HCT116 (cell line): ENCODE measurements at regions not wholly inside any gene's neighbourhood (a gene's known extent, or its start where the extent isn't known, plus 50 kb on each side); places are given as distances from the start of the nearest gene placed in this dataset.
A peak's percentile ranks its signal among the peaks of the same experiment; 100 is the strongest.
"Not testable (repeated sequence)": the region's sequence is repeated elsewhere in the genome, so short reads cannot be mapped to it uniquely, and the experiment has no call there.

Experiments used
- ATAC-seq: fragments of 200-7000 bp; cut with Tn5 transposase; 2 replicates; pipeline ENCODE4 v1.9.1; 2020; ENCODE audit warnings: mild to moderate bottlenecking, moderate library complexity
- BruUV-seq: library from RNA; stranded (reverse); fragments of 400-500 nt; replicated peaks from 2 replicates; lab custom pipeline; 2021; lab: Mats Ljungman, UMichigan
- CTCF ChIA-PET: fragments of 300-600 bp; sonication (Branson Sonifier 250); formaldehyde crosslinking; loops from one replicate; lab custom pipeline; 2021; ENCODE audit warnings: antibody characterized with exemption; lab: Charles Lee
- POLR2A ChIA-PET: fragments of 300-600, 350-600 bp; sonication (Branson Sonifier 250); formaldehyde crosslinking; loops from one replicate; lab custom pipeline; 2021; ENCODE audit warnings: antibody characterized with exemption; lab: Charles Lee
- RAD21 ChIA-PET, 2 experiments: fragments of 300-600 bp; sonication (Branson Sonifier 250); formaldehyde crosslinking; loops; one replicate each; lab custom pipeline; 2023; ENCODE audit warnings: low total read pairs in 2 of 2; ENCODE audit not compliant: uncharacterized antibody in 2 of 2, unreplicated experiment in 2 of 2, low non-redundant PET in 1 of 2; lab: Charles Lee
- DNase-seq: peaks from one replicate; pipeline ENCODE4 v3.0.0-alpha.2; 2010; ENCODE audit warnings: low read depth, low spot score
- H2AFZ ChIP-seq: fragments of 200-600 bp; shearing (Covaris generic), sonication (generic); 2 replicates; pipeline ENCODE4 v1.6.1; 2017; ENCODE audit warnings: low read depth, mixed run types, mixed read lengths, antibody characterized with exemption, low read length; ENCODE audit not compliant: poor library complexity, severe bottlenecking
- H3K27ac ChIP-seq: 2 replicates; pipeline ENCODE4 v1.5.1; 2012; ENCODE audit warnings: low read depth, low read length
- H3K27me3 ChIP-seq: fragments of 200-600 bp; sonication (generic); 2 replicates; pipeline ENCODE4 v1.6.1; 2016; ENCODE audit warnings: mixed run types, low read length, mixed read lengths; ENCODE audit not compliant: insufficient read depth
- H3K36me3 ChIP-seq, 2 experiments: fragments of 200-500 bp in 1 of 2; fragments of 200-600 bp in 1 of 2; sonication (Bioruptor generic) in 1 of 2; sonication (generic) in 1 of 2; 2 replicates each; pipeline versions ENCODE4 v1.5.1 to v1.6.1; 2014 to 2016; ENCODE audit warnings: low read length in 2 of 2, inconsistent platforms in 1 of 2, mixed read lengths in 1 of 2, mixed run types in 1 of 2; ENCODE audit not compliant: insufficient read depth in 2 of 2, control insufficient read depth in 1 of 2
- H3K4me1 ChIP-seq, 2 experiments: fragments of 200-600 bp in 1 of 2; sonication (generic) in 1 of 2; 2 replicates each; pipeline versions ENCODE4 v1.5.1 to v1.6.1; 2012 to 2017; ENCODE audit warnings: low read length in 2 of 2, inconsistent platforms in 1 of 2, mild to moderate bottlenecking in 1 of 2, mixed read lengths in 1 of 2, mixed run types in 1 of 2, moderate library complexity in 1 of 2; ENCODE audit not compliant: insufficient read depth in 2 of 2, control insufficient read depth in 1 of 2
- H3K4me2 ChIP-seq: fragments of 200-600 bp; sonication (generic); 2 replicates; pipeline ENCODE4 v1.6.1; 2017; ENCODE audit warnings: mixed run types, low read length, mixed read lengths
- H3K4me3 ChIP-seq, 2 experiments: fragments of 200-600 bp in 1 of 2; sonication (generic) in 1 of 2; replicated peaks in 1 of 2; 2 replicates each; pipeline ENCODE4 v1.5.1; 2011 to 2016; ENCODE audit warnings: low read length in 2 of 2, control low read depth in 1 of 2, low read depth in 1 of 2, mild to moderate bottlenecking in 1 of 2, mixed read lengths in 1 of 2, mixed run types in 1 of 2
- H3K79me2 ChIP-seq: fragments of 200-600 bp; sonication (generic); 2 replicates; pipeline ENCODE4 v1.6.1; 2017; ENCODE audit warnings: mild to moderate bottlenecking, mixed run types, low read length, moderate library complexity, mixed read lengths; ENCODE audit not compliant: insufficient read depth
- H3K9ac ChIP-seq: fragments of 200-600 bp; sonication (generic); 2 replicates; pipeline ENCODE4 v1.6.1; 2016; ENCODE audit warnings: low read length, mixed read lengths
- H3K9me2 ChIP-seq: fragments of 200-600 bp; sonication (generic), shearing (Covaris generic); 2 replicates; pipeline ENCODE4 v1.6.1; 2017; ENCODE audit warnings: mixed run types, mild to moderate bottlenecking, moderate library complexity; ENCODE audit not compliant: insufficient read depth
- H3K9me3 ChIP-seq, 2 experiments: fragments of 200-500 bp in 1 of 2; fragments of 200-600 bp in 1 of 2; sonication (Bioruptor generic) in 1 of 2; sonication (generic) in 1 of 2; 2 replicates each; pipeline ENCODE4 v1.6.1; 2014 to 2017; ENCODE audit warnings: low read length in 2 of 2, mixed read lengths in 2 of 2, inconsistent platforms in 1 of 2, low read depth in 1 of 2, mild to moderate bottlenecking in 1 of 2, mixed run types in 1 of 2, moderate library complexity in 1 of 2; ENCODE audit not compliant: control insufficient read depth in 1 of 2, insufficient read depth in 1 of 2
- H4K20me1 ChIP-seq: fragments of 200-600 bp; sonication (generic), shearing (Covaris generic); 2 replicates; pipeline ENCODE4 v1.6.1; 2017; ENCODE audit warnings: mixed run types, mild to moderate bottlenecking, moderate library complexity; ENCODE audit not compliant: insufficient read depth
- intact Hi-C: fragments of 100-400 bp; cut with micrococcal nuclease; formaldehyde crosslinking; loops from 2 replicates; pipeline ENCODE4 v1.10.0; 2022
- TF ChIP-seq, protein P1 (sequence below), 3 experiments: fragments of 200-600 bp in 1 of 3; sonication (generic) in 1 of 3; IDR thresholded peaks in 2 of 3; conservative IDR thresholded peaks in 1 of 3; 2 replicates each; pipeline ENCODE4 v1.5.1; 2012 to 2017; ENCODE audit warnings: low read depth in 2 of 3, low read length in 2 of 3, antibody characterized with exemption in 1 of 3, borderline replicate concordance in 1 of 3, control low read depth in 1 of 3, mild to moderate bottlenecking in 1 of 3, mixed read lengths in 1 of 3, mixed run types in 1 of 3, moderate library complexity in 1 of 3; ENCODE audit not compliant: insufficient read depth in 1 of 3

DNA sequence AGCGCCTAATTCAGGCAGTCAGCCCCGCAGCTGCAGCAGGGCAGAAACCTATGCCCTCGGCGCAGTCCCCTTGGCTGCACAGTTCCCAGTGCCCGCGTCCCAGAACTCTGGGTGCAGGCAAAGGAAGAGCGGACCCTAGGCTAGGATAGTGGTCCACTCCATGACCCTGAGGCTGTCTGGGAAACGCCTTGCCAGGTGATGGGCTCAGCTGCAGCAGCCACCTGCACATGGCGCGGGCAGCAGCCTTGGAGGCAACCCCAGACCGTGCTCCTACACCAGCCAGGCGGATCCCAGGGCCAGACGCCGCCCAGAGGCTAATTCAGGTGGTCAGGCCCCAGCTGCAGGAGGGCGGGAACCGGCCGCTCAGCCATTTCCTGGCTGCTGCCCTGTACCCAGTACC is 83.0 kb downstream of the POTEC start:
- H3K4me3 ChIP-seq, H3K79me2 ChIP-seq, H3K27ac ChIP-seq, H2AFZ ChIP-seq, H3K27me3 ChIP-seq, H3K9ac ChIP-seq, BruUV-seq, H3K4me1 ChIP-seq, ATAC-seq, CTCF ChIA-PET, H3K9me3 ChIP-seq, intact Hi-C loops, H3K9me2 ChIP-seq, H4K20me1 ChIP-seq, H3K4me2 ChIP-seq, POLR2A ChIA-PET, DNase-seq, H3K36me3 ChIP-seq, RAD21 ChIA-PET: not testable (repeated sequence)

DNA sequence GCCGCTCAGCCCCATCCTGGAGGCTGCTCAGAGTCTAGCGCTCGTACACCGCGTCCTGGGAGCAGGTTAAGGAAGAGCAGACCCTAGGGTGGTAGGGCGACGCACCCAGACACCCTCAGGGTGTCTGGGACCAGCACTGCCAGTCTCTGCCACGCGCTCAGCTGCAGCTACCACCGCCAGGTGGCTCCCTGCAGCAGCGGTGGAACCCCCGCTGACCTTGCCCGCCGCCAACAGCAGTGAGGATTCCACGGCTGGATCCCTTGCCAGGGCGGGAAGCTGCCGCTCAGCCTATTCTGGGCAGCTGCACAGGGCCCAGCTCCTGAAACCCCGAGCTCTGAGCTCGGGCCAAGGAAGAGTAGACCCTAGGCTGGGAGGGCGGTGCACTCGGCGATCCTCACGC is 83.6 kb downstream of the POTEC start:
- H3K79me2 ChIP-seq, H3K9me2 ChIP-seq, H3K36me3 ChIP-seq, H3K9me3 ChIP-seq, H4K20me1 ChIP-seq, intact Hi-C loops, H3K9ac ChIP-seq, H3K4me1 ChIP-seq, CTCF ChIA-PET, H3K4me2 ChIP-seq, RAD21 ChIA-PET, DNase-seq, H2AFZ ChIP-seq, H3K27me3 ChIP-seq, H3K27ac ChIP-seq, BruUV-seq, POLR2A ChIA-PET, ATAC-seq, H3K4me3 ChIP-seq: not testable (repeated sequence)
- TF ChIP-seq, protein P1, sequence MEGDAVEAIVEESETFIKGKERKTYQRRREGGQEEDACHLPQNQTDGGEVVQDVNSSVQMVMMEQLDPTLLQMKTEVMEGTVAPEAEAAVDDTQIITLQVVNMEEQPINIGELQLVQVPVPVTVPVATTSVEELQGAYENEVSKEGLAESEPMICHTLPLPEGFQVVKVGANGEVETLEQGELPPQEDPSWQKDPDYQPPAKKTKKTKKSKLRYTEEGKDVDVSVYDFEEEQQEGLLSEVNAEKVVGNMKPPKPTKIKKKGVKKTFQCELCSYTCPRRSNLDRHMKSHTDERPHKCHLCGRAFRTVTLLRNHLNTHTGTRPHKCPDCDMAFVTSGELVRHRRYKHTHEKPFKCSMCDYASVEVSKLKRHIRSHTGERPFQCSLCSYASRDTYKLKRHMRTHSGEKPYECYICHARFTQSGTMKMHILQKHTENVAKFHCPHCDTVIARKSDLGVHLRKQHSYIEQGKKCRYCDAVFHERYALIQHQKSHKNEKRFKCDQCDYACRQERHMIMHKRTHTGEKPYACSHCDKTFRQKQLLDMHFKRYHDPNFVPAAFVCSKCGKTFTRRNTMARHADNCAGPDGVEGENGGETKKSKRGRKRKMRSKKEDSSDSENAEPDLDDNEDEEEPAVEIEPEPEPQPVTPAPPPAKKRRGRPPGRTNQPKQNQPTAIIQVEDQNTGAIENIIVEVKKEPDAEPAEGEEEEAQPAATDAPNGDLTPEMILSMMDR (IDR thresholded peaks at IDR 0.05 in 2 of 3, conservative IDR thresholded peaks at IDR 0.05 in 1 of 3; ENCODE audit: borderline replicate concordance in 1 of 3, insufficient read depth in 1 of 3, low read depth in 2 of 3, low read length in 2 of 3) = 0 out of 6 replicates have a peak, but pooled peaks of 2 of the 3 experiments have one; percentile 10 to 12
